ENCODE measurements at regions not wholly inside any gene's neighbourhood (a gene's known extent, or its start where the extent isn't known, plus 50 kb on each side); places are given as distances from the start of the nearest gene placed in this dataset.

- no peak overlapping the region for H2AFZ ChIP-seq (ENCODE audit: low read length)
- no peaks in the 10 kb centered on the region for H4K20me1 ChIP-seq (ENCODE audit: insufficient read depth, low read length)
- FAIRE-seq (no peak), DNase-seq (ENCODE audit: low spot score) (no peak), ATAC-seq (no peak)
- WGBS (ENCODE audit: low lambda C conversion rate) = 76% methylated on average over 1 of the region's 1 CpG
- no peaks in the 10 kb centered on the region for H3K27me3 ChIP-seq (ENCODE audit: control insufficient read depth in 1 of 2, insufficient read depth in 2 of 2, low read length in 2 of 2)
- no peak for TF ChIP-seq ZFY (CRISPR knock-in tag; IDR thresholded peaks at IDR 0.05)
- TF ChIP-seq MYNN (CRISPR knock-in tag; IDR thresholded peaks at IDR 0.05; ENCODE audit: low read depth) = no peak
- no peak for TF ChIP-seq STAG1 (CRISPR knock-in tag; IDR thresholded peaks at IDR 0.05)
- no peak for TF ChIP-seq NFKBIZ (CRISPR knock-in tag; IDR thresholded peaks at IDR 0.05)
- no peak for TF ChIP-seq ZC3H4 (CRISPR knock-in tag; IDR thresholded peaks at IDR 0.05; ENCODE audit: borderline replicate concordance)
- no peak for TF ChIP-seq ZNF574 (CRISPR knock-in tag; IDR thresholded peaks at IDR 0.05)
- TF ChIP-seq DR1 (CRISPR knock-in tag; IDR thresholded peaks at IDR 0.05) = no peak
- no peak for TF ChIP-seq NONO (IDR thresholded peaks at IDR 0.05)
- no peak for TF ChIP-seq NONO (CRISPR knock-in tag; conservative IDR thresholded peaks at IDR 0.05)
- TF ChIP-seq FOXO1 (CRISPR knock-in tag; IDR thresholded peaks at IDR 0.05) = no peak
- TF ChIP-seq MEIS2 (CRISPR knock-in tag; IDR thresholded peaks at IDR 0.05) = no peak
- no peak for TF ChIP-seq DPF2 (CRISPR knock-in tag; IDR thresholded peaks at IDR 0.05; ENCODE audit: borderline replicate concordance, low read depth)
- TF ChIP-seq HCFC1 (IDR thresholded peaks at IDR 0.05; ENCODE audit: low read depth, low read length) = no peak
- TF ChIP-seq ZBTB21 (CRISPR knock-in tag; IDR thresholded peaks at IDR 0.05) = no peak
- TF ChIP-seq ZBTB44 (CRISPR knock-in tag; IDR thresholded peaks at IDR 0.05) = no peak
- TF ChIP-seq IRF2 (CRISPR knock-in tag; IDR thresholded peaks at IDR 0.05) = no peak
- no peak for TF ChIP-seq SMYD3 (CRISPR knock-in tag; IDR thresholded peaks at IDR 0.05)
- no peak for TF ChIP-seq ZFP36 (IDR thresholded peaks at IDR 0.05; ENCODE audit: borderline replicate concordance, low read depth, low read length, partially characterized antibody)
- TF ChIP-seq ZNF577 (CRISPR knock-in tag; IDR thresholded peaks at IDR 0.05; ENCODE audit: borderline replicate concordance, low read depth) = no peak
- H3K9ac ChIP-seq (ENCODE audit: insufficient read depth, low read depth, low read length) = no peak overlapping the region
- no peak overlapping the region for H3K4me3 ChIP-seq (replicated peaks in 1 of 3; ENCODE audit: insufficient read depth in 1 of 3, low read depth in 2 of 3, low read length in 3 of 3)
- intact Hi-C loops (cut with micrococcal nuclease; ENCODE audit: unreplicated experiment) = no loop called here
- in situ Hi-C loops (cut with HindIII; ENCODE audit: extremely low pct_ligation_motif_present, low pct_unique_long_range_greater_than_20kb) = no loop called here
- H3K27ac ChIP-seq (ENCODE audit: extremely low read length, insufficient read depth, low read length) = no peak overlapping the region
- no peaks in the 10 kb centered on the region for H3K4me1 ChIP-seq (ENCODE audit: insufficient read depth, low read length)
- ChIA-PET POLR2A (no interaction called here), CTCF (ENCODE audit: low intra/inter-chr PET ratio, low total read pairs) (no interaction called here)
- H3K79me2 ChIP-seq (ENCODE audit: insufficient read depth, low read length) = no peaks in the 10 kb centered on the region
- no peak overlapping the region for H3K4me2 ChIP-seq (ENCODE audit: low read depth, low read length)
- H3K9me3 ChIP-seq (ENCODE audit: low read length) = no peaks in the 10 kb centered on the region
- no peaks in the 10 kb centered on the region for H3K36me3 ChIP-seq (replicated peaks in 1 of 2; ENCODE audit: control insufficient read depth in 1 of 2, insufficient read depth in 2 of 2, low read length in 2 of 2)
- no TSS peak for BruUV-seq (replicated peaks)
Measured at GRCh38 chr4:125666635-125667034, 351.9 kb downstream of the FAT4 start.
